GM18498 (cell line): ENCODE measurements at regions not wholly inside any gene's neighbourhood (a gene's known extent, or its start where the extent isn't known, plus 50 kb on each side); places are given as distances from the start of the nearest gene placed in this dataset.

Source experiments
- ATAC-seq: cut with Tn5 transposase; IDR thresholded peaks from one replicate; pipeline ENCODE4 v1.9.1; 2021; ENCODE audit warnings: mild to moderate bottlenecking, moderate library complexity; ENCODE audit not compliant: unreplicated experiment

DNA sequence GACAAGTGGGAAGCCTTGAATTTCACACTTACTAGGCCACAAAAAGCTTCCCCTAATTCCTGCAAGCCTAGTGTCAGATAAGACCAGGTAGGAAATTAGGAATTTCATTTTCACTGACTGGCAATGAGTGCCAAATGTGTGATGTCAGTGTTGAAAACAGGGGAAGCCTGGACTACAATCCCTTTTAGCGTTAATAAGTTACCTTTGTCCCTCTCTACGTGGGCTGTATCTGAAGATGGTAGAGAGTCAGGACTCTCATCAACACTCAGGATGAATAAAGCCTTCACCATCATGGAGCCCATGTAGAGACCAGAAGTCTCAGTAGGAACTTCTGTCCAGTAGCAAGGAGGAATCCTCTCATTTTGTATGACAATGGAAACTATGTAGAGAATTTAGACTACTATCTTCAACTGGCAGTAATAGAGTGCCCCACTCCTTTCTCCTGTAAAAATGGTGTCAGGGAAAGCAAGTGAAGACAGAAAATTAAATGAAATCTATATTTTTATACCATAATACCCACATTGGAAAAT lies 324.1 kb upstream of the KLHL1 start:
- ATAC-seq: no peak

DNA sequence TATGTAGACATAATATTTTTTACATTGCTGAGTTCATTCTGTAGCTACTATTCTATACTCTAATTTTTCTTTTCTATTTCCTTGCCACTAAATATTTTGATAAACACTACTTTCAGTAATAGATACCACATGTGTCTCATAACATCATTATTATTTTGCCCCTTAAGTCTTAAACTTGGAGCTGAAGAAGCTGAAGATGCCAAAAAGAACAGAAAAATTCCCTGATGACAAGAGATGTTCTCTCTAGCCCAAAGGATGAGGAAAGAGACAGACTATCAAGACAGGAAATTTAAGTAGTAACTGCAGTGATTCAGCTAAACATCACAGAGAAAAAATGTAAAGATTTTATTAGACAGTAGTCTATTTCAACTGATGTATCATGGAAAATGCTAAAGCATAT lies 322.0 kb upstream of the KLHL1 start:
- no peak for ATAC-seq

DNA sequence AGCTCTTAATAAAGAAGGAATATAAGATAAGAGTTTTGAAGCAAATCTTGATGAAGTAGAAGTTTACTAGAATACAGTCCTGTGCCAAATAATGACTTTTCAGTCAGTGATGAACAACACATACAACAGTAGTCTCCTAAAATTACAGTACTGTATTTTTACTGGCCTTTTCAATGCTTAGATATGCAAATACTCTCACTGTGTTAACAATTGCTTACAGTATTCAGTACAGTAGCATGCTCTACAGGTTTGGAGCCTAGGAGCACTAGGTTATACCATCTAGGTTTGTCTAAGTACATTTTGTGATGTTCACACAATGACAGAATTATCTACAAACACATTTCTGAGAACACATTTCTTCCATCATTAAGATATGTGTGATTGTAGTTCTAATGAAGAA lies 316.7 kb upstream of the KLHL1 start:
- no peak for ATAC-seq

DNA sequence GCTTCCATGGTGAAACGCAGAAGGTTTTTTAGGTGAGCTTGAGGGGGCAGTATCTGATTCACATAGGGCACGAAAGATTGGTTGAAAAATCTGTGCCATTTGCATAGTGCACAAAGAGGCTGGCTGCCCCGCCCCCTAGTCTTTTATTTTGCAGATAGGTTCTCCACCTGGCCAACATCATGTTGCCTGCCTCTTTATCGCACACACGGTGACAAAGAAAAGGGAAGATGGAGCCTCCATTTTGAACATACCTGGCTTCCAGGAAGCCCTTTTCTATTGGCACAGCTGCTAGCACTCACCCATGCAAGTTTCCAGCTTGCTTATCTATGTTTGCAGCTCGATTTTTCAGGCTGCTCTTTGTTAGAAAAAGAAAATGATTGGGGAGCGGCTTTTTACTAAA lies 316.2 kb upstream of the KLHL1 start:
- ATAC-seq: no peak

DNA sequence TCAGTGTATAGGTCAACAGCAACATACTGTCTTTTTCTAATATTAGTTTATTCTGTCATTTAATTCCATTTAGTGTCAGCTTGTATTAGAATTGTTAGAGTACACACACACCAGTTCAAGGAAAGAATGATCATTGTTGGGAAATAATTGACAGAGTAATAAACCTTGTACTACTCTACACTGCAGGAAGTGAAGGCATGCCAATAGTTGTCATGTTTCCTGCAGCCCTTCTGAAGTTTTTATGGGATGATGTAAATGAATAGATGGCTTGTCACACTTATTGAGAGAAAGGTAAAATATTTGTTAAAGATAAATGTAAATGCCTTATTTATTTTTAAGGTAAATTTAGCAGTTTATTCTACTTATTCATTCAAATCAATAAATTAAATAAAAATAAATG lies 306.9 kb upstream of the KLHL1 start:
- ATAC-seq: no peak

DNA sequence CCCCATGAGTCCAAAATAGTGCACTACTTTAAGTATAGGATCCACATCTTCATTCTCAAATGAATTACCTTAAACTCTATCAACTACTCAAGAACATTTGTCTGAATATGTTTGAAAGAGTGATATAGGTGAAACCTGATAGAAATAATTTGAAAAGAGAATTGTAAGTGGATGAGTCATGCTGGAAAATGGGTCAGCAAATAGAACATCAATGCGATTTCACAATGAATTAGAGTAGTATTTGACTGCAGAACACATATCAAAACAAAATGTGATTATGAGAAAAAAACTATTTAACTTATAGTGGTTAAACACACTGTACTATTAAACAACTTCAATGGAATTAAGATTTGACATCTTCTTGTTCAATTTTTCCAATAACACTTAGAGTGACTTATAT lies 300.6 kb upstream of the KLHL1 start:
- no peak for ATAC-seq

DNA sequence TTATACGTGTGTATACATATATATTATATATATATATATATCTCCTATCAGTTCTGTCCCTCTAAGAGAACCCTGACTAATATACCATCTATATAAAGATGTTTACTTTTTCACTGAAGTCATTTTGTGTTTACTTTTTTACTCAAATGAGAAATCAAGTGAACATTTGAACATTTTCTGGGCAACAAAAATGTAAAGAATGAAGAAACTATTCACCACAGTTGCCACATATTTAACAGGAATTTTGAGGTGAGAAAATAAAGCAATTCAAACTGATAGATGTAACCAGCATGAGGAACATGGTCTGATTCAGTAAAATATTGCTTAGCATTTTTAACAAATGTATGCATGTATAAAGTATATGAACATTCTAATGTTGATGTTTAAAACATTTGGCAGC lies 299.2 kb upstream of the KLHL1 start:
- ATAC-seq: no peak

DNA sequence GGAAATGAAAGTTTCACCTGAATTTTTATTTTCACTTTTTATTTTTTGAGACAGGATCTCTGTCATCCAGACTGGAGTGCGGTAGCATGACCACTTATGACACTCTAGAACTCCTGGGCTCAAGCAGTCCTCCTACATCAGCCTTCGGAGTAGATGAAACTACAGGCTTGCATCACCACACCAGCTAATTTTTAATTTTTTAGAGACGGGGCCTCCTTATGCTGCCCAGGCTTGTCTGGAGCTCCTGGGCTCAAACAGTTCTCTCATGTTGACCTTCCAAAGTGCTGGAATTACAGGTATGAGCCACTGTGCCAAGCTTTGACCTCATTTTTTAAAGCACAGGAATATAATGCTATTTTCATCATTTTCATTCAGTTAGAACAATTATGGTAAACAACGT lies 297.0 kb upstream of the KLHL1 start:
- ATAC-seq: no peak

DNA sequence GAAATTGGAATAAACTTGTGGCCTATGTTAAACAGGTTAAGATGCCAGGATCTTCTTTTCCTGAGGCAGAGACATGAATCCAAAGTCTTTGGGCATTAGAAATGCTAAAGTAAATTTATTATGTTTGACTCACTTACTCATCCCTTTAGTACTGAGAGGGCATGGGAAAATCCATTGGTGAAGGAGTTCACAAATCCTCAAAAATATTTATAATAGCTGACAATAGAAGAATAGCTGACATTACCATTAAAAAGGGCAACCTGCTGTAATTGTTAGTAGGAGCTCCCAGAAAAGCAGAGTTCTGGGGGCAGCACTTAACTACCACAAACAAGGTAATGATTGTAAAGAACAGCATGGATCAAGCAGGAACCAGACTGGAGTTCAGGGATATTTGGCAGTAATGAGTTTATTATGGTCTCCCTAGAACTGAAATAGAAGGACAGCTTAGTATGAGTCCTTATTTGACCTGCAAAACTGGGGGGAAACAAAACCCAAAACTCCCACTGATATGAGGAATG lies 285.8 kb upstream of the KLHL1 start:
- no peak for ATAC-seq

DNA sequence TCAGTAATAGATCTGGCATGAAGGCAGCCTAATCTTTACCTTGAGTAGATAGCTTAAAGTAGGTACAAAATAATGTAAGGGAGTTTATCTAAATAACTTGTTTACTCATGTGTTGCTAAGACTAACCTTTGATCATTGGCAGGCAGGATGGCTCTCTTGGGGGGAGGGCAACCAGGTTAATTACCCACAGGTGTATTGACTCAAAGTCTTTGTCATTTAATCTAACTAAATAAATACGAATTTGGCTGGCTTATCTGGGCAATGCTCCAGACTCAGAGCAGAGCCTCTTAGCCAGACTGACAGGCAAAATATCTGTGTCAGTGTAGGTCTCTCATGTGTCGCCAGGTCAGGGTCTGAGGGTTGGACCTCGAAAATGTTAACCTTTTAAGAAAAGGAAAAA lies 283.4 kb upstream of the KLHL1 start:
- no peak for ATAC-seq

DNA sequence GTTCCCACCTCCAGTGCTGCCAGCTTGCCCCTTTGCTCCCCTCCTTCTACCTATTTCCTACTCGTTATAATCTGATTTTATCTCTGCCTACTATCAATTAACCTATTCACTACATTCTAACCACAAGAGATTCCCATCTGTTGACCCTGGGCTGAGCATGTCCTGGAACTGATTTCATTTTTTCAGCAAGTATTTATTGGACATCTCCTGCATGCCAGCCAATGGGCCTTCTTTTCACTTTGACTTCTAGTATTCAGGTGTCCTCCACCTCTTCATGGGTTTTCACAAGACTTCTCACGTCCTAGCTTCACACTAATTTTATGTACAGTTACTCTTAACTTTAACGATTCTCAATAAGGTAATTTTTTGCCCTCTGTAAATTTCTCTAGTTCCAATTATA lies 282.7 kb upstream of the KLHL1 start:
- no peak for ATAC-seq

DNA sequence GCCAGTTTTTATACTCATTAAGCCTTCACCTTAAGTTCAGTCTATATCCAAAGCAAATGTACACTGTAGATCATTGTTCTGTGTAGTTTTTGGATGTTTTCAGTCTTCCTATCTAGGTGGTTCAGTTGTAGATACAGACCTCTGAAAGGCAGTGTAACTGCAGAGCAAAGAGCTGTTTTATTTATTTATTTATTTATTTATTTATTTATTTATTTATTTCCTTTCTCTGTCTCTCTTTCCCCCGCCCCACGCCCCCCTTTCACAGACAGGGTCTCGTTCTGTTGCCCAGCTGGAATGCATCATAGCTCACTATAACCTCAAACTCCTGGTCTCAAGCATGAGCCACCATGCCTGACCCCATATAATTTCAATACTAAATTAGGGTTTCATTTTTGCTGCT lies 281.8 kb upstream of the KLHL1 start:
- ATAC-seq: no peak

DNA sequence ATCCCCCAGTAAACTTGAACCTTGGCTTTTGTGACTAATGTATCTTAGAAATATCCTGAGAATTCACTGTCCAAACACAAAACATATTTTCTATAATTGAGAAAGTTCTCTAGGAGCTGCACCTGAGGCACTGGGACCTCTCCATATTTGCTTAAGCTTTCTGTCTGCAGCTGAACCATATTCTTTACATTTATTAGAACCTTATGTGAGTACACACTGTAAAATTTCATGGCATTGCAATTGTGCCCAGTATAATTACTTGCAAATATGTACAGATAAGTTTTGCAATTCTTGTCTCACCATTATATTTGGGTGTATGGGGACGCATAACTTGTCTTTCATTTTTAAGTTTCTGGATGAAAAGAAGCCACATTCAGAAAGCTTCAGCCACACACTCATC lies 280.7 kb upstream of the KLHL1 start:
- ATAC-seq: no peak

DNA sequence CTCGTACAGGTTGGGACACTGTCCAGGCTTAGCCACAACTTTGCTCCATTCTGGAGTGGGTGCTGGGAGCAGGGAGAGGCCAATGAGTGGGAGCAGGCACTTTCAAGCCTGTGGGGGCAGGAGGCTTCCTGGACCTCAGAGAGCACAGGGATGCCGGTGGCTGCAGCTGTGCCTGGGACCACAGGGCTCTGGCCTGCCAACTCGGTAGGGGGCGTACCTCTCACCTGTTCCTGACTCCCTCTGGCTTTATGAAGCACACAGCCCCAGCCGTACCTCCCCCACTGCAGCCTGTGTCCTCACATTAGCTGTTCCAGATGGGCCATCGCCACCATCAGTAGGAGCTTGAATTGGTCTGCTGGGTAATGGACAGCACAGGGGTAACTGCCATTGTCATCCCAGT lies 278.7 kb upstream of the KLHL1 start:
- ATAC-seq: no peak

DNA sequence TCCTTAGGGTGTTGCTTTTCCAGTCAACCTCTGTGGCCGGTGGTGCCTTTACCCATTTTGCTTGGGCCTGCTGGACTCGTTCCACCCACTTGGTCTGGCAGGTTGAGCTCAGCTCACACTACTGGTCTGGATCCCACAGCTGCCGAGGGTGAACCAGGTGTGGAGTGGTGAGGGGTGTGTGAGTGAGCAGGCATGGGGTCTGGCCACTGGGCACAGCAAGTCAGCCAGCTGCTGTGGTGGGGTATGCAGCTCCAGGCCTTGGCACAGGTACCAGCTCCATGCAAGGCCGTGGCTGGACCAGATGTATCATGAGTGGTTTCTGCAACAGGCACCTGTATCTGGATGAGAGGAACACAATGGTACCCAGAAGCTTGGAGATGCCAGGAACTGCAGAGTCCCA lies 277.6 kb upstream of the KLHL1 start:
- ATAC-seq: no peak

DNA sequence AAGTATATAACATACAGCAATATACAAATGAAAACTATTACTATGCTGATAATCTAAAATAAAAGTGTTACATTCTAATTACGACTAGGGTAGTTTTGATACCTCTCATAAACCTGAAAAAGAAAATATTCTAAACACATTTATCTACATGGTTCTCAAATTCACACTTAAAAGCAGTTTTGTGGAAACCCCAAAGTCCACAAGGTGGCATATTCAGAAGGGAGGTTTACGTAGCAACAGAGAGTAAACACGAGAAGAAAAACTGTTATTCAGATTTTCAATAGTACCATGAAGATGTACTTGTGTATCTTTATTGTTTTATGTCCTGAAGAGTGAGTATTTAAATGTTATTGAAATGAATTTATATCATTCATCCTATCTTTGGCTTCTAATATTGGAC lies 275.9 kb upstream of the KLHL1 start:
- no peak for ATAC-seq

DNA sequence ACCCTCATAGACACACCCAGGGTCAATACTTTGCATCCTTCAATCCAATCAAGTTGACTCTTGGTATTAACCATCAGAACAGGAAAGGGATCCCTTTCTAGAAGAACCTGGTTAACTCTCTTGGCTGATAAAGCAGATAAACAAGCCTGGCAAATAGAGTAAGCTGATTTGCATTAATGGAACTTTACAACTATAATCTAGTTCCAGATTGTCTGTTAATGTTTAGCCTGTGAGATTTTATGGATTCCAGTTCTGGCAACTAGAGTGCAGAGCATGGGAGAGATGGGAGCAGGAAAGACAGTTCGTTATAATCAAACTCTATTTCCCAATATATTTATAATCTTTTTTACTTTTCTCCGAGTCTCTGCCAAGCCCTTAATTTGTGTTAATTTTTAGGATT lies 272.6 kb upstream of the KLHL1 start:
- no peak for ATAC-seq

DNA sequence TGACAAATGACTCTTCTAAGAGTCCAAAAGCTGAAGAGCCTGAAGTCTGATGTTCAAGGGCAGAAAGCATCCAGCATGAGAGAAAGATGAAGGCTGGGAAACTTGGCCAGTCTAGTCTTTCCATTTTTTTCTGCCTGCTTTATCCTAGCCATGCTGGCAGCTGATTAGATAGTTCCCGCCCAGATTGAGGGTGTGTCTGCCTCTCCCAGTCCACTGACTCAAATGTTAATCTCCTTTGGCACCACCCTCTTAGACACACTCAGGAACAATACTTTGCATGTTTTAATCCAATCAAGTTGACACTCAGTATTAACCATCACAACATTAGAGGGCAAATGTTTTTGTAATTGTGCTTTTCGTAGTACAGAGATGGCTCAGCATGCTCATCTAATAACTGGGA lies 267.5 kb upstream of the KLHL1 start:
- no peak for ATAC-seq

DNA sequence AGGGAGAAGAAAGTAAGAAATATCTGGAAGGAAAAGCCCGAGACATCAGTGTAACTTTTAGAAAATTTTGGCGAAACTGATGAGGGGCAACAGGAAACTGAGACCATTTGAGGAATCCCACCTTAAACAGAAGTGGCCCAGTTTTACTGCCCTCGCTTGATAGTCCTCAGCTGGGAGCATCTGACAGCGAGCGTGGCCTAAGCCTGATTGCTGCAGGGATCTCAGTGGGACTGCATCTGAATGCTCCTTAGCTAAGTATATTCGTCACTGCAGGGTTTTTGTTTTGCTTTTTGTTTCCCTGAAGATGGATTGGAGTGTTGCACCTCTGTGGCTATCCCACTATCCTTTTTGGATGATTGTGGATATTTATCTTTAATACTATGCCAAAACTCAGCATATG lies 262.7 kb upstream of the KLHL1 start:
- ATAC-seq: no peak

DNA sequence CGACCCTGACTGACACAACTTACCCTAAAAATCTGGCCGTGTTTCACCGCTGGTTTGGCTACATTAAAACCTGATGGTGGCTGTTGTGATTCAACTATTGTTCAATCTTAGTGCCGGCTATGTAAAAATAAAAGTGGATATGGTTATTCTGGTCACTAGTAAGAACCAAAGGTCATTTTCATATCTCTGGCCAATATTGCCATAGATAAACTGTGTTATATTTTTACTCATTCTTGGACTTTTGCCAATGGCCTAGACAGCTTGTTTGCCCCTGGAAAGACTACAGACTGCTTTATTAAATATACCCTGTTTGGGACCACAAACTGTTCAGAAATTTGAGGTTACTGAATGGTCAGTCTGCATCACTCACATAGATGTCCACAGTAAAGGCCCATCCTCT lies 258.5 kb upstream of the KLHL1 start:
- no peak for ATAC-seq

DNA sequence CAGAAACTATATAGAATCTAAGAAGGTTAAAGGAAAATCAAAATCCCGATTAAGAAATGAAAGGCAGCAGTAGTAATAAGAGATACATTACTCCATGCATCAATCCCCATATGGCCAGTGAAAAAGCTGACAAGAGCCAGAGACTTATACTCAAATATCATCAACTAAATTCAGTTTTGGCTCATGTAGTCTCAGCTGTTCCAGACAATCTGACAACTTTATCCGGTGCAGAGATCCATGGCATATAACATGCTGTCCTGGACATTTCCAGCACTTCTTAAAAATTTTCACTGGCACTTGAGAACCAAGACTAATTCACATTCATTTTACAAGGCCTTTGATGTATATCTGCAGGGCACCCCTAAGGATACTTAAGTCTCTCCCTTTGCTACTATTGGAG lies 255.7 kb upstream of the KLHL1 start:
- no peak for ATAC-seq

DNA sequence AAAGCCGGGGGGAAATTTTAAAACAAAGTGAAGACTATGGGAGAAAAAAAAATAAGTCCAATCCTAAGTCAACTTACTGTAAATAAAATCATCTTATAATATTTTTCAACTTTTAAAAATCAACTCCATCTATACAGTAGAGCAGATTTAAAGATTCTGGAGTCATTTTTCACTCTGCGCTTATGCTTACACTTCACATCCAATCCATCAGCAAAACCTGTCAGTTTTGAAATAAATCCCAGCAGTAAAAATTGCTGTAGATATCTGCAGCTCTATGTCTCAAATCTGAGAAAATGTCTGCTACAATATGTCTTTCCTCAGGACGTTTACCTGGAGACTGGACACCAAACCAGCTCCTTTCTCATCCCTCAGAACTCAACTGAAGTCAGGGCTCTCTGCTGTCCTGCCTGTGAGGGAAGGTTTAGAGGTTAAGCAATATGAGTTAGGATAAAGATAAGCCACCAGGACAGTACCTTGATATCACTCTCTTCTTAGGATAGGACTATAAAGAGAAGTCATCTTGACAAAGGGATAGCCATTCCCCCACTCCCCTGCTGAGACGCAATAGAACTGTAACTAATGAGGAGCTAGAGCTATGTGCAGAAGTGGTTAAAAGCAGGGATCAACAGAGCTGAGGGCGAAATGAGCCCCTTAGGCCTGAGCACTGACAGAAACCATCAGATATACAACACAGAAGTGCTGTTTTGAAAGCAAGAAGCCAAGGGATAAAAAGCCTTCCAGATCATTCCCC lies 254.7 kb upstream of the KLHL1 start:
- no peak for ATAC-seq

DNA sequence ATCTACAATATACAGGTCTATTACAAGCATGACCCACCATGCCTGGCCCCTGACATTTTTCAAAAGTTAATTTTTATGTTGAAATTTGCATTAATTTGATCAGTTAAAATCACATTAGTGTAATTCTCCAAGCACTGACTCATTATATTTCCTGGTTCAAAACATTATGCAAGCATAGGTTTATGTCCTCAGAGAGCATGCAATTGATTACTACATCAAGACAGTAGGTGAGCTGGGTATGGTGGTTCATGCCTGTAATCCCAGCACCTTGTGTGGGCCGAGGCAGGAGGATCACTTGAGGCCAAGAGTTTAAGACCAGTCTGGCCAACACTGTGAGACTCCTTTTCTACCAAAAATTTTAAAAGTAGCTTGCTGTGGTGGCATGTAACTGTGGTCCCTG lies 248.8 kb upstream of the KLHL1 start:
- ATAC-seq: no peak
